Stimulated activated CD8-positive, alpha-beta memory T cell treated with anti-CD3 and anti-CD28 coated beads, Interleukin-7, amount 100 ng/mL, for 48 hours (primary cell): ENCODE measurements at regions not wholly inside any gene's neighbourhood (a gene's known extent, or its start where the extent isn't known, plus 50 kb on each side); places are given as distances from the start of the nearest gene placed in this dataset.
"Not testable (repeated sequence)": the region's sequence is repeated elsewhere in the genome, so short reads cannot be mapped to it uniquely, and the experiment has no call there.

Experiments used
- DNase-seq, 2 donors: peaks; one replicate each; pipeline ENCODE4 v3.0.0-alpha.2; 2020; ENCODE audit warnings: low read depth in 1 of 2; ENCODE audit errors: extremely low read depth in 1 of 2

GRCh38 chr1:227508431-227508830 lies 54.9 kb upstream of the ZNF678 start:
- no peak for DNase-seq

GRCh38 chr1:227506490-227507393 lies 56.6 kb upstream of the ZNF678 start:
- DNase-seq, result not testable (repeated sequence)

- DNase-seq, result not testable (repeated sequence)
These were observed 67.3 kb upstream of the ZNF678 start for GRCh38 chr1:227496045-227496444.

GRCh38 chr1:227493863-227494551 lies 69.3 kb upstream of the ZNF678 start:
- DNase-seq, result not testable (repeated sequence)

GRCh38 chr1:227490478-227490877 lies 72.9 kb upstream of the ZNF678 start:
- DNase-seq, result no peak

GRCh38 chr1:227490001-227490400 lies 73.4 kb upstream of the ZNF678 start:
- no peak for DNase-seq

GRCh38 chr1:227489572-227489971 lies 73.8 kb upstream of the ZNF678 start:
- DNase-seq, result no peak

GRCh38 chr1:227487606-227488005 lies 75.8 kb upstream of the ZNF678 start:
- DNase-seq, result no peak

GRCh38 chr1:227486559-227486958 lies 76.8 kb upstream of the ZNF678 start:
- no peak for DNase-seq

- no peak for DNase-seq
These were observed 81.4 kb upstream of the ZNF678 start for GRCh38 chr1:227482023-227482299.

- DNase-seq, result not testable (repeated sequence)
These were observed 89.3 kb upstream of the ZNF678 start for GRCh38 chr1:227474072-227474471.

- no peak for DNase-seq
These were observed 90.6 kb upstream of the ZNF678 start for GRCh38 chr1:227472772-227473171.

- DNase-seq, result no peak
These were observed 92.7 kb upstream of the ZNF678 start for GRCh38 chr1:227470688-227471087.

- DNase-seq, result no peak
These were observed 93.6 kb upstream of the ZNF678 start for GRCh38 chr1:227469708-227470107.

- DNase-seq, result no peak
These were observed 97.2 kb upstream of the ZNF678 start for GRCh38 chr1:227466039-227466645.

GRCh38 chr1:227465256-227465655 lies 98.1 kb upstream of the ZNF678 start:
- no peak for DNase-seq

- no peak for DNase-seq
These were observed 103.4 kb upstream of the ZNF678 start for GRCh38 chr1:227459977-227460376.

GRCh38 chr1:227459326-227459841 lies 104.0 kb upstream of the ZNF678 start:
- no peak for DNase-seq

GRCh38 chr1:227454686-227455085 lies 108.7 kb upstream of the ZNF678 start:
- DNase-seq, result no peak

GRCh38 chr1:227453631-227454355 lies 109.6 kb upstream of the ZNF678 start:
- no peak for DNase-seq

- DNase-seq, result no peak
These were observed 111.4 kb upstream of the ZNF678 start for GRCh38 chr1:227451954-227452353.
